ENCODE measurements at regions not wholly inside any gene's neighbourhood (a gene's known extent, or its start where the extent isn't known, plus 50 kb on each side); places are given as distances from the start of the nearest gene placed in this dataset.
A peak's percentile ranks its signal among the peaks of the same experiment; 100 is the strongest.
"Not testable (repeated sequence)": the region's sequence is repeated elsewhere in the genome, so short reads cannot be mapped to it uniquely, and the experiment has no call there.

GRCh38 chr6:92485487-92485886, 933.9 kb downstream of the EPHA7 start:
- DNase-seq = no peak

GRCh38 chr6:92479831-92480230, 939.5 kb downstream of the EPHA7 start:
- DNase-seq = no peak

GRCh38 chr6:92473056-92473455, 946.3 kb downstream of the EPHA7 start:
- DNase-seq = no peak

GRCh38 chr6:92469186-92469828, 950.1 kb downstream of the EPHA7 start:
- DNase-seq = no peak

GRCh38 chr6:92468066-92468465, 951.3 kb downstream of the EPHA7 start:
- DNase-seq = no peak

- no peak for DNase-seq
These were observed 959.2 kb downstream of the EPHA7 start for GRCh38 chr6:92460133-92460532.

GRCh38 chr6:92459606-92460005, 959.8 kb downstream of the EPHA7 start:
- DNase-seq = no peak

- no peak for DNase-seq
These were observed 973.3 kb downstream of the EPHA7 start for GRCh38 chr6:92446052-92446451.

- DNase-seq = no peak
These were observed 985.4 kb downstream of the EPHA7 start for GRCh38 chr6:92433911-92434310.

GRCh38 chr6:92431502-92431901, 987.9 kb downstream of the EPHA7 start:
- DNase-seq = no peak

- DNase-seq = no peak
These were observed 990.9 kb downstream of the EPHA7 start for GRCh38 chr6:92428448-92428847.

- no peak for DNase-seq
These were observed 991.9 kb downstream of the EPHA7 start for GRCh38 chr6:92427453-92427852.

GRCh38 chr6:92415656-92416055, 1003.7 kb downstream of the EPHA7 start:
- DNase-seq = no peak

GRCh38 chr6:92408350-92408749, 1011.0 kb downstream of the EPHA7 start:
- DNase-seq = no peak

- DNase-seq = no peak
These were observed 1015.1 kb downstream of the EPHA7 start for GRCh38 chr6:92404281-92404680.

- DNase-seq = no peak
These were observed 1019.4 kb downstream of the EPHA7 start for GRCh38 chr6:92399911-92400310.

- not testable (repeated sequence) for DNase-seq
These were observed 1030.7 kb downstream of the EPHA7 start for GRCh38 chr6:92388706-92389105.

- DNase-seq = no peak
These were observed 1038.4 kb downstream of the EPHA7 start for GRCh38 chr6:92380803-92381601.

- no peak for DNase-seq
These were observed 1042.2 kb downstream of the EPHA7 start for GRCh38 chr6:92377137-92377536.

GRCh38 chr6:92376691-92377090, 1042.7 kb downstream of the EPHA7 start:
- DNase-seq = no peak

- no peak for DNase-seq
These were observed 1047.8 kb downstream of the EPHA7 start for GRCh38 chr6:92371211-92372208.

- DNase-seq = peak; percentile 20
These were observed 1050.0 kb downstream of the EPHA7 start for GRCh38 chr6:92369309-92369708.

- DNase-seq = no peak
These were observed 1054.3 kb downstream of the EPHA7 start for GRCh38 chr6:92364948-92365541.
